HEK293 (cell line): ENCODE measurements at regions not wholly inside any gene's neighbourhood (a gene's known extent, or its start where the extent isn't known, plus 50 kb on each side); places are given as distances from the start of the nearest gene placed in this dataset.
A peak's percentile ranks its signal among the peaks of the same experiment; 100 is the strongest.

Experiments used
- CTCF ChIA-PET: fragments of 350-600 bp; formaldehyde crosslinking; extraction: SDS; loops from one replicate; lab custom pipeline; 2021; ENCODE audit warnings: antibody characterized with exemption; lab: Yijun Ruan, JAX
- POLR2A ChIA-PET: fragments of 300-600 bp; formaldehyde crosslinking; extraction: SDS; loops from one replicate; lab custom pipeline; 2020; ENCODE audit warnings: antibody characterized with exemption, inconsistent platforms; lab: Yijun Ruan, JAX
- H3K27ac ChIP-seq: fragments of 200-500 bp; sonication (Bioruptor generic); 2 replicates; pipeline ENCODE4 v1.5.1; 2014; ENCODE audit warnings: low read depth, low read length, control low read depth, inconsistent platforms; ENCODE audit errors: extremely low read depth
- H3K36me3 ChIP-seq, 2 experiments: fragments of 200-500 bp in 1 of 2; sonication (Bioruptor generic) in 1 of 2; 1 replicate in 1 of 2; 2 replicates in 1 of 2; pipeline ENCODE4 v1.5.1; 2014 to 2017; ENCODE audit warnings: inconsistent platforms in 2 of 2, low read length in 2 of 2; ENCODE audit not compliant: control insufficient read depth in 2 of 2, insufficient read depth in 1 of 2
- H3K4me1 ChIP-seq: fragments of 200-500 bp; sonication (Bioruptor generic); 2 replicates; pipeline ENCODE4 v1.5.1; 2014; ENCODE audit warnings: mild to moderate bottlenecking, low read length, inconsistent platforms; ENCODE audit not compliant: control insufficient read depth, insufficient read depth
- H3K4me3 ChIP-seq: 2 replicates; pipeline ENCODE4 v1.5.1; 2011; ENCODE audit warnings: low read depth, mild to moderate bottlenecking, control low read depth, low read length, moderate library complexity
- H3K9me3 ChIP-seq: fragments of 200-500 bp; sonication (Bioruptor generic); 2 replicates; pipeline ENCODE4 v1.5.1; 2014; ENCODE audit warnings: low read depth, low read length, inconsistent platforms; ENCODE audit not compliant: control insufficient read depth, insufficient read depth
- BCL11B ChIP-seq: fragments of 450-650 bp; formaldehyde crosslinking; IDR thresholded peaks from 2 replicates; pipeline ENCODE4 v1.5.1; 2016; ENCODE audit warnings: low read depth, missing biosample characterization, missing genetic modification characterization
- FEZF1 ChIP-seq: fragments of 450-650 bp; formaldehyde crosslinking; IDR thresholded peaks from 2 replicates; pipeline ENCODE4 v1.5.1; 2016; ENCODE audit warnings: missing biosample characterization, missing genetic modification characterization
- GFI1B ChIP-seq: fragments of 450-650 bp; formaldehyde crosslinking; IDR thresholded peaks from 2 replicates; pipeline ENCODE4 v1.5.1; 2016; ENCODE audit warnings: missing biosample characterization, missing genetic modification characterization
- KLF9 ChIP-seq: fragments of 450-650 bp; formaldehyde crosslinking; IDR thresholded peaks from 2 replicates; pipeline ENCODE4 v1.5.1; 2016; ENCODE audit warnings: missing biosample characterization, missing genetic modification characterization, low read depth
- OVOL3 ChIP-seq: fragments of 450-650 bp; formaldehyde crosslinking; IDR thresholded peaks from 2 replicates; pipeline ENCODE4 v1.5.1; 2016; ENCODE audit warnings: missing biosample characterization, missing genetic modification characterization
- REPIN1 ChIP-seq: fragments of 450-650 bp; formaldehyde crosslinking; IDR thresholded peaks from 2 replicates; pipeline ENCODE4 v1.5.1; 2017; ENCODE audit warnings: missing biosample characterization, missing genetic modification characterization, low read depth
- TCF7L2 ChIP-seq: IDR thresholded peaks from 2 replicates; pipeline ENCODE4 v1.6.1; 2011; ENCODE audit warnings: low read depth, mild to moderate bottlenecking, inconsistent platforms, low read length, moderate library complexity, borderline replicate concordance
- TRIM28 ChIP-seq: IDR thresholded peaks from 2 replicates; pipeline ENCODE4 v1.6.1; 2011; ENCODE audit warnings: low read length, control low read depth, borderline replicate concordance
- YY2 ChIP-seq: fragments of 450-650 bp; formaldehyde crosslinking; IDR thresholded peaks from 2 replicates; pipeline ENCODE4 v1.5.1; 2016; ENCODE audit warnings: missing biosample characterization, missing genetic modification characterization
- ZBTB1 ChIP-seq: fragments of 450-650 bp; formaldehyde crosslinking; IDR thresholded peaks from 2 replicates; pipeline ENCODE4 v1.5.1; 2016; ENCODE audit warnings: missing biosample characterization, missing genetic modification characterization
- ZBTB20 ChIP-seq: fragments of 450-650 bp; formaldehyde crosslinking; IDR thresholded peaks from 2 replicates; pipeline ENCODE4 v1.5.1; 2016; ENCODE audit warnings: missing biosample characterization, missing genetic modification characterization
- ZBTB21 ChIP-seq: fragments of 450-650 bp; formaldehyde crosslinking; IDR thresholded peaks from 2 replicates; pipeline ENCODE4 v1.5.1; 2017; ENCODE audit warnings: missing biosample characterization, missing genetic modification characterization
- ZBTB44 ChIP-seq: fragments of 450-650 bp; IDR thresholded peaks from 2 replicates; pipeline ENCODE4 v1.5.1; 2018; ENCODE audit warnings: missing biosample characterization, mild to moderate bottlenecking, missing genetic modification characterization
- ZBTB8A ChIP-seq: fragments of 450-650 bp; formaldehyde crosslinking; IDR thresholded peaks from 2 replicates; pipeline ENCODE4 v1.5.1; 2016; ENCODE audit warnings: missing biosample characterization, missing genetic modification characterization
- ZEB2 ChIP-seq: fragments of 450-650 bp; formaldehyde crosslinking; IDR thresholded peaks from 2 replicates; pipeline ENCODE4 v1.5.1; 2016; ENCODE audit warnings: missing biosample characterization, missing genetic modification characterization
- ZIC2 ChIP-seq: fragments of 450-650 bp; formaldehyde crosslinking; IDR thresholded peaks from 2 replicates; pipeline ENCODE4 v1.5.1; 2016; ENCODE audit warnings: missing biosample characterization, missing genetic modification characterization
- ZNF112 ChIP-seq: fragments of 450-650 bp; formaldehyde crosslinking; IDR thresholded peaks from 2 replicates; pipeline ENCODE4 v1.5.0; 2017; ENCODE audit warnings: missing biosample characterization, missing genetic modification characterization
- ZNF138 ChIP-seq: fragments of 450-650 bp; formaldehyde crosslinking; IDR thresholded peaks from 2 replicates; pipeline ENCODE4 v1.5.1; 2016; ENCODE audit warnings: missing biosample characterization, missing genetic modification characterization, borderline replicate concordance
- ZNF148 ChIP-seq: fragments of 450-650 bp; formaldehyde crosslinking; IDR thresholded peaks from 2 replicates; pipeline ENCODE4 v1.5.0; 2017; ENCODE audit warnings: missing biosample characterization, missing genetic modification characterization, borderline replicate concordance
- ZNF202 ChIP-seq: fragments of 450-650 bp; formaldehyde crosslinking; IDR thresholded peaks from 2 replicates; pipeline ENCODE4 v1.5.1; 2016; ENCODE audit warnings: missing biosample characterization, missing genetic modification characterization, borderline replicate concordance
- ZNF211 ChIP-seq: fragments of 450-650 bp; formaldehyde crosslinking; IDR thresholded peaks from 2 replicates; pipeline ENCODE4 v1.5.1; 2016; ENCODE audit warnings: low read depth, missing biosample characterization, missing genetic modification characterization
- ZNF214 ChIP-seq: fragments of 450-650 bp; formaldehyde crosslinking; IDR thresholded peaks from 2 replicates; pipeline ENCODE4 v1.5.1; 2017; ENCODE audit warnings: missing biosample characterization, mild to moderate bottlenecking, missing genetic modification characterization, borderline replicate concordance
- ZNF248 ChIP-seq: fragments of 450-650 bp; formaldehyde crosslinking; IDR thresholded peaks from 2 replicates; pipeline ENCODE4 v1.5.1; 2017; ENCODE audit warnings: missing biosample characterization, missing genetic modification characterization
- ZNF394 ChIP-seq: fragments of 450-650 bp; formaldehyde crosslinking; IDR thresholded peaks from 2 replicates; pipeline ENCODE4 v1.5.1; 2016; ENCODE audit warnings: missing biosample characterization, missing genetic modification characterization, mild to moderate bottlenecking, moderate library complexity, borderline replicate concordance
- ZNF473 ChIP-seq: fragments of 450-650 bp; formaldehyde crosslinking; IDR thresholded peaks from 2 replicates; pipeline ENCODE4 v1.5.1; 2017; ENCODE audit warnings: missing biosample characterization, missing genetic modification characterization
- ZNF549 ChIP-seq: fragments of 450-650 bp; IDR thresholded peaks from 2 replicates; pipeline ENCODE4 v1.5.1; 2018; ENCODE audit warnings: missing biosample characterization, missing genetic modification characterization, mild to moderate bottlenecking, inconsistent platforms, moderate library complexity
- ZNF561 ChIP-seq: fragments of 450-650 bp; IDR thresholded peaks from 2 replicates; pipeline ENCODE4 v1.5.1; 2018; ENCODE audit warnings: missing biosample characterization, missing genetic modification characterization, borderline replicate concordance
- ZNF580 ChIP-seq: fragments of 450-650 bp; formaldehyde crosslinking; IDR thresholded peaks from 2 replicates; pipeline ENCODE4 v1.5.1; 2016; ENCODE audit warnings: missing biosample characterization, missing genetic modification characterization
- ZNF629 ChIP-seq: fragments of 450-650 bp; formaldehyde crosslinking; IDR thresholded peaks from 2 replicates; pipeline ENCODE4 v1.5.1; 2017; ENCODE audit warnings: missing biosample characterization, missing genetic modification characterization
- ZNF639 ChIP-seq: fragments of 450-650 bp; formaldehyde crosslinking; IDR thresholded peaks from 2 replicates; pipeline ENCODE4 v1.5.1; 2016; ENCODE audit warnings: missing biosample characterization, missing genetic modification characterization
- ZNF645 ChIP-seq: fragments of 450-650 bp; formaldehyde crosslinking; IDR thresholded peaks from 2 replicates; pipeline ENCODE4; 2016; ENCODE audit warnings: missing biosample characterization, missing genetic modification characterization
- ZNF654 ChIP-seq: fragments of 450-650 bp; formaldehyde crosslinking; IDR thresholded peaks from 2 replicates; pipeline ENCODE4 v1.5.1; 2016; ENCODE audit warnings: low read depth, missing biosample characterization, missing genetic modification characterization
- ZNF747 ChIP-seq: fragments of 450-650 bp; formaldehyde crosslinking; IDR thresholded peaks from 2 replicates; pipeline ENCODE4 v1.5.1; 2016; ENCODE audit warnings: missing biosample characterization, missing genetic modification characterization
- ZNF777 ChIP-seq: fragments of 450-650 bp; formaldehyde crosslinking; IDR thresholded peaks from 2 replicates; pipeline ENCODE4 v1.5.1; 2017; ENCODE audit warnings: missing biosample characterization, missing genetic modification characterization, borderline replicate concordance
- ZNF791 ChIP-seq: fragments of 450-650 bp; formaldehyde crosslinking; IDR thresholded peaks from 2 replicates; pipeline ENCODE4 v1.5.1; 2016; ENCODE audit warnings: missing biosample characterization, missing genetic modification characterization

- Histone ChIP-seq H3K4me1 (no peaks in the 10 kb centered on the region), H3K4me3 (no peak overlapping the region), H3K27ac (no peak overlapping the region), H3K9me3 (no peaks in the 10 kb centered on the region), H3K36me3 (no peaks in the 10 kb centered on the region)
- POLR2A ChIA-PET = no interaction called here
- CTCF ChIA-PET = interaction anchor here (0.7 kb wide), 1 partner anchor 262 kb away, joined by 3 read pairs; no protein-coding TSS in a partner anchor
- TF ChIP-seq ZBTB20 (tag by site-specific recombination) (no peak), ZNF202 (tag by site-specific recombination) (no peak), ZNF248 (no peak), ZNF639 (no peak), BCL11B (tag by site-specific recombination) (no peak), ZIC2 (tag by site-specific recombination) (0 out of 2 replicates have a peak, but pooled peaks have one; percentile 35), ZNF148 (tag by site-specific recombination) (no peak), ZBTB8A (tag by site-specific recombination) (peak; percentile 23; the same call in 1 of the 2 replicates), TCF7L2 (no peak), ZNF394 (tag by site-specific recombination) (no peak), KLF9 (tag by site-specific recombination) (no peak), ZNF580 (tag by site-specific recombination) (no peak), ZNF629 (tag by site-specific recombination) (no peak), TRIM28 (peak; percentile 21; the same call in 1 of the 2 replicates), ZNF549 (tag by site-specific recombination) (no peak), ZNF214 (tag by site-specific recombination) (no peak), ZNF777 (tag by site-specific recombination) (no peak), ZNF645 (tag by site-specific recombination) (no peak), ZNF654 (tag by site-specific recombination) (no peak), FEZF1 (tag by site-specific recombination) (peak; percentile 93), REPIN1 (tag by site-specific recombination) (no peak), ZNF561 (tag by site-specific recombination) (no peak), OVOL3 (tag by site-specific recombination) (no peak), ZNF211 (tag by site-specific recombination) (no peak), ZBTB21 (tag by site-specific recombination) (no peak), ZNF791 (tag by site-specific recombination) (no peak), ZNF747 (tag by site-specific recombination) (no peak), ZBTB1 (tag by site-specific recombination) (no peak), ZBTB44 (tag by site-specific recombination) (peak; percentile 76), YY2 (tag by site-specific recombination) (no peak), ZEB2 (tag by site-specific recombination) (no peak), ZNF473 (no peak), ZNF112 (tag by site-specific recombination) (no peak), ZNF138 (tag by site-specific recombination) (no peak), GFI1B (tag by site-specific recombination) (no peak)
Measured at GRCh38 chr1:57678138-57678537, 254.3 kb upstream of the DAB1 start.
